IMR-90 (cell line): ENCODE measurements at regions not wholly inside any gene's neighbourhood (a gene's known extent, or its start where the extent isn't known, plus 50 kb on each side); places are given as distances from the start of the nearest gene placed in this dataset.
A peak's percentile ranks its signal among the peaks of the same experiment; 100 is the strongest.

Experiments used
- ATAC-seq: fragments of 200-7000 bp; cut with Tn5 transposase; 2 replicates; pipeline ENCODE4 v1.9.1; 2020; ENCODE audit warnings: low read depth, mild to moderate bottlenecking, moderate library complexity
- BruUV-seq: library from RNA; stranded (reverse); fragments of 400-500 nt; replicated peaks from 2 replicates; lab custom pipeline; 2021; lab: Mats Ljungman, UMichigan
- CTCF ChIA-PET: fragments of 300-600 bp; formaldehyde crosslinking; extraction: SDS; loops from one replicate; lab custom pipeline; 2021; ENCODE audit warnings: antibody characterized with exemption; lab: Yijun Ruan, JAX
- POLR2A ChIA-PET: fragments of 300-600 bp; sonication (Branson Sonifier 250); formaldehyde crosslinking; loops from one replicate; lab custom pipeline; 2022; ENCODE audit warnings: antibody characterized with exemption; ENCODE audit not compliant: unreplicated experiment; lab: Charles Lee
- DNase-seq: peaks from one replicate; pipeline ENCODE4 v3.0.0; 2013
- H2AFZ ChIP-seq: replicated peaks from 2 replicates; pipeline ENCODE3; 2013; ENCODE audit warnings: low read length, mild to moderate bottlenecking; ENCODE audit not compliant: poor library complexity
- H2AK5ac ChIP-seq: 2 replicates; pipeline ENCODE4 v1.6.1; 2013; ENCODE audit warnings: low read depth, low read length, inconsistent platforms
- H2AK9ac ChIP-seq: replicated peaks from 2 replicates; pipeline ENCODE3; 2013; ENCODE audit warnings: mild to moderate bottlenecking, low read depth, low read length, moderate library complexity; ENCODE audit not compliant: poor library complexity
- H2BK120ac ChIP-seq: 2 replicates; pipeline ENCODE4 v1.6.1; 2013; ENCODE audit warnings: low read depth, low read length, inconsistent platforms
- H2BK15ac ChIP-seq: 3 replicates; pipeline ENCODE4 v1.6.1; 2013; ENCODE audit warnings: low read depth, low read length, inconsistent platforms
- H2BK20ac ChIP-seq: 2 replicates; pipeline ENCODE4 v1.6.1; 2013; ENCODE audit warnings: low read depth, mild to moderate bottlenecking, inconsistent platforms, low read length, moderate library complexity
- H2BK5ac ChIP-seq: 2 replicates; pipeline ENCODE4 v1.6.1; 2013; ENCODE audit warnings: mild to moderate bottlenecking, low read depth, low read length, inconsistent platforms; ENCODE audit not compliant: poor library complexity, severe bottlenecking
- H3K14ac ChIP-seq: replicated peaks from 2 replicates; pipeline ENCODE4 v1.6.1; 2013; ENCODE audit warnings: low read depth, low read length, inconsistent platforms
- H3K18ac ChIP-seq: 2 replicates; pipeline ENCODE4 v1.6.1; 2013; ENCODE audit warnings: low read depth, low read length, control low read depth
- H3K23ac ChIP-seq: 2 replicates; pipeline ENCODE4 v1.6.1; 2013; ENCODE audit warnings: low read depth, low read length, inconsistent platforms
- H3K27ac ChIP-seq: 2 replicates; pipeline ENCODE4 v1.5.1; 2013; ENCODE audit warnings: mild to moderate bottlenecking, control low read depth, low read length; ENCODE audit not compliant: insufficient read depth
- H3K27me3 ChIP-seq: 2 replicates; pipeline ENCODE4 v1.6.1; 2013; ENCODE audit warnings: low read length; ENCODE audit not compliant: control insufficient read depth, insufficient read depth
- H3K36me3 ChIP-seq: 2 replicates; pipeline ENCODE4 v1.6.1; 2013; ENCODE audit warnings: low read length, mixed read lengths; ENCODE audit not compliant: control insufficient read depth, insufficient read depth
- H3K4ac ChIP-seq: 2 replicates; pipeline ENCODE4 v1.6.1; 2013; ENCODE audit warnings: low read depth, low read length, inconsistent platforms
- H3K4me1 ChIP-seq: 2 replicates; pipeline ENCODE4 v1.6.1; 2013; ENCODE audit warnings: low read length, mixed read lengths; ENCODE audit not compliant: control insufficient read depth, insufficient read depth
- H3K4me2 ChIP-seq: 2 replicates; pipeline ENCODE4 v1.6.1; 2013; ENCODE audit warnings: low read depth, mild to moderate bottlenecking, control low read depth, low read length, moderate library complexity
- H3K4me3 ChIP-seq: 2 replicates; pipeline ENCODE4 v1.5.1; 2013; ENCODE audit warnings: low read depth, mild to moderate bottlenecking, control low read depth, low read length, moderate library complexity; ENCODE audit not compliant: insufficient read depth
- H3K56ac ChIP-seq: 2 replicates; pipeline ENCODE4 v1.6.1; 2013; ENCODE audit warnings: low read length, inconsistent platforms; ENCODE audit not compliant: insufficient read depth; ENCODE audit errors: extremely low read depth
- H3K79me1 ChIP-seq, 2 experiments: 2 replicates each; pipeline ENCODE4 v1.6.1; 2013; ENCODE audit warnings: low read length in 2 of 2, inconsistent platforms in 1 of 2, low read depth in 1 of 2
- H3K9ac ChIP-seq: 2 replicates; pipeline ENCODE4 v1.6.1; 2013; ENCODE audit warnings: low read depth, low read length, control low read depth
- H3K9me1 ChIP-seq: 2 replicates; pipeline ENCODE4 v1.6.1; 2013; ENCODE audit warnings: low read length, inconsistent platforms; ENCODE audit not compliant: insufficient read depth
- H3K9me3 ChIP-seq: 2 replicates; pipeline ENCODE4 v1.6.1; 2013; ENCODE audit warnings: low read length; ENCODE audit not compliant: control insufficient read depth, insufficient read depth
- H4K20me1 ChIP-seq: 2 replicates; pipeline ENCODE4 v1.6.1; 2013; ENCODE audit warnings: low read length, inconsistent platforms; ENCODE audit not compliant: insufficient read depth
- H4K5ac ChIP-seq: 2 replicates; pipeline ENCODE4 v1.6.1; 2013; ENCODE audit warnings: mild to moderate bottlenecking, low read depth, low read length, control low read depth
- H4K8ac ChIP-seq, 2 experiments: 2 replicates each; pipeline ENCODE4 v1.6.1; 2013; ENCODE audit warnings: low read depth in 2 of 2, low read length in 2 of 2, control low read depth in 1 of 2, inconsistent platforms in 1 of 2
- H4K91ac ChIP-seq: 2 replicates; pipeline ENCODE4 v1.6.1; 2013; ENCODE audit warnings: low read depth, low read length, inconsistent platforms; ENCODE audit not compliant: insufficient read depth
- CTCF ChIP-seq: conservative IDR thresholded peaks from 2 replicates; pipeline ENCODE4 v1.5.1; 2012; ENCODE audit warnings: mild to moderate bottlenecking, low read depth, low read length, improper control_type of control experiment
- FOS ChIP-seq: fragments of 150-350 bp; IDR thresholded peaks from 2 replicates; pipeline ENCODE4 v1.6.1; 2016; ENCODE audit warnings: low read depth, low read length
- RCOR1 ChIP-seq: IDR thresholded peaks from 2 replicates; pipeline ENCODE4 v1.6.1; 2012; ENCODE audit warnings: mild to moderate bottlenecking, low read length, improper control_type of control experiment; ENCODE audit not compliant: insufficient replicate concordance
- WGBS, 2 experiments: methylation state at CpG; one replicate each; pipeline versions ENCODE4 v1.1.5 to v1.1.7; 2013; ENCODE audit warnings: missing lambda C conversion rate in 2 of 2; ENCODE audit not compliant: insufficient read length in 1 of 2; ENCODE audit errors: extremely low coverage in 2 of 2; 5-methylcytosine and 5-hydroxymethylcytosine counted together
- dilution Hi-C: fragments of 300-500 bp; cut with HindIII; formaldehyde crosslinking; loops from one replicate; pipeline ENCODE4 v1.14.3; 2018; ENCODE audit warnings: low sequenced_read_pairs; ENCODE audit not compliant: unreplicated experiment
- in situ Hi-C: fragments of 300-500 bp; cut with MboI; formaldehyde crosslinking; loops from 3 replicates; pipeline ENCODE4 v1.14.3; 2019; ENCODE audit warnings: low sequenced_read_pairs, inconsistent platforms, mixed read lengths
- intact Hi-C: fragments of 100-400 bp; cut with micrococcal nuclease; formaldehyde crosslinking; loops from 2 replicates; pipeline ENCODE4 v1.10.0; 2022

DNA sequence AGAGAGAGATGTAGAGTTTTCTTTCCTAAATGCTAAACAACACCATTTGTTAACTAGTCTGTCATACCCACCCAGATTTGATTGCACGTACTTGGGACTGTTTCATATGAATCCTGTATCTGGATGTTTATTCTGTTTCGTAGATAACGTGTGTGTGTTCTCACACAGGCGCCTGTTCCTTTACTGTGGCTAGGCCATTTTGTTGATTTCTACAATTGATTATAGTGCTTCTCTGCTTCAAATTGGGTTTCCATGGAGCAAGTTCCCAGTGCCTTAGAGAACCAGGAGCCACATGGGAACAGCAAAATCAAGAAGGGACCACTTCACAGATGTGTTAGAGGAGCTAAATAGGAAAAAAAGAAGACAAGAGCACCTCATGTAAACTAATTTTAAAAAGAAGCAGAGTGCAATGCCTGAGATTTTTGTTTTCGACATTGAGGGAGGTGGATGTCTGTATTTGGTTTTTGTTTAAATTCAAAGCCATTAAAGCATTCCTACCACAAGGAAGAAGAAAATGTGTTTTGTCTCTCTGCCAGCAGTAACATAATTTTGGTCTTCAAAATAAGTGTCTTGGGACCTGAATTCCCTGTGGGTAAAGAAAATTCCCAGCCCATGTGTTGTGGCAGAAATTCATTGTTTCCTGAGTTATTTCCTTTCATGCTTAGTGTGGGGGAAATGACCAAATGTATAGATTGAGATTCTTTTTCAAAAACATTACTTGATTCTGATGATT is 424.0 kb upstream of the C2CD4B start:
- Histone ChIP-seq H4K20me1 (no peaks in the 10 kb centered on the region), H3K4me2 (peak overlapping the region; percentile 75; the same call in 1 of the 2 replicates), H3K27me3 (no peaks in the 10 kb centered on the region), H3K79me1 (peaks cover 0 to 8% of the 10 kb centered on the region in 2 experiments; a peak in 1 of 4 replicates), H4K91ac (peak overlapping the region; percentile 28; the same call in 1 of the 2 replicates), H3K9me3 (no peaks in the 10 kb centered on the region), H3K36me3 (no peaks in the 10 kb centered on the region), H2BK5ac (no peak overlapping the region), H4K8ac (peak overlapping the region; percentile 48 to 71; a peak in 2 of 4 replicates), H3K4me3 (no peak overlapping the region), H2AK9ac (no peak overlapping the region), H3K9ac (peak overlapping the region; percentile 37; the same call in 1 of the 2 replicates), H4K5ac (peak overlapping the region; percentile 18), H3K56ac (peak overlapping the region; percentile 44; the same call in 1 of the 2 replicates), H2BK15ac (peak overlapping the region; percentile 74; the same call in 1 of the 3 replicates), H2BK120ac (peak overlapping the region; percentile 47; the same call in 1 of the 2 replicates), H3K9me1 (0 out of 2 replicates have a peak, but pooled peaks cover 12% of the 10 kb centered on the region), H2AFZ (no peak overlapping the region), H3K23ac (peak overlapping the region; percentile 36; the same call in 1 of the 2 replicates), H2BK20ac (peak overlapping the region; percentile 76; the same call in 1 of the 2 replicates), H3K27ac (peak overlapping the region; percentile 56; the same call in 1 of the 2 replicates), H3K4ac (no peak overlapping the region), H3K4me1 (peaks cover 9% of the 10 kb centered on the region), H2AK5ac (peak overlapping the region; percentile 63), H3K14ac (peak overlapping the region; percentile 54; the same call in 1 of the 2 replicates), H3K18ac (peak overlapping the region; percentile 62; the same call in 1 of the 2 replicates)
- peak; percentile 47 for DNase-seq
- peak; percentile 48 for ATAC-seq
- no CpG with 5 or more reads among the region's 5 CpGs for WGBS, 2 experiments
- POLR2A ChIA-PET: no interaction called here
- CTCF ChIA-PET: interaction anchor here (0.7 kb wide), 1 partner anchor 18 kb away, joined by 3 read pairs; no protein-coding TSS in a partner anchor
- BruUV-seq: no TSS peak
- intact Hi-C loops: no loop called here
- TF ChIP-seq FOS: no peak
- TF ChIP-seq RCOR1: no peak
- peak; percentile 27; the same call in 1 of the 2 replicates for TF ChIP-seq CTCF
- in situ Hi-C loops: no loop called here
- dilution Hi-C loops: no loop called here
